GM12878 (cell line): ENCODE measurements at regions not wholly inside any gene's neighbourhood (a gene's known extent, or its start where the extent isn't known, plus 50 kb on each side); places are given as distances from the start of the nearest gene placed in this dataset.

ENCODE experiments used
- ATAC-seq: fragments of 200-7000 bp; cut with Tn5 transposase; 3 replicates; pipeline ENCODE4 v1.9.1; 2020; ENCODE audit warnings: mild to moderate bottlenecking, moderate library complexity
- BruUV-seq: library from RNA; stranded (reverse); fragments of 400-500 nt; replicated peaks from 2 replicates; lab custom pipeline; 2021; lab: Mats Ljungman, UMichigan
- CTCF ChIA-PET: fragments of 300-600 bp; sonication (Branson Sonifier 250); formaldehyde crosslinking; extraction: SDS; loops from one replicate; lab custom pipeline; 2021; ENCODE audit warnings: inconsistent platforms; lab: Yijun Ruan, JAX
- POLR2A ChIA-PET: fragments of 350-600 bp; formaldehyde crosslinking; extraction: SDS; loops from one replicate; lab custom pipeline; 2021; ENCODE audit warnings: inconsistent platforms; lab: Charles Lee
- RAD21 ChIA-PET: fragments of 300-600 bp; sonication (Branson Sonifier 250); formaldehyde crosslinking; loops from one replicate; lab custom pipeline; 2023; ENCODE audit warnings: antibody characterized with exemption; ENCODE audit not compliant: unreplicated experiment; lab: Charles Lee
- SMC1A ChIA-PET: fragments of 300-600 bp; sonication (Branson Sonifier 250); formaldehyde crosslinking; loops from one replicate; lab custom pipeline; 2023; ENCODE audit not compliant: unreplicated experiment, uncharacterized antibody; lab: Charles Lee
- DNase-seq: peaks from one replicate; pipeline ENCODE4 v3.0.0-alpha.2; 2011; ENCODE audit warnings: low read depth, low spot score
- FAIRE-seq: peaks from 3 replicates; lab custom pipeline; 2011; peaks lifted over from hg19 to GRCh38; lab: Jason Lieb, UNC
- H2AFZ ChIP-seq: 2 replicates; pipeline ENCODE4 v1.6.0; 2011; ENCODE audit warnings: low read depth, low read length, control low read depth; ENCODE audit not compliant: control insufficient read depth
- H3K27ac ChIP-seq: 2 replicates; pipeline ENCODE4 v1.5.1; 2011; ENCODE audit warnings: control low read depth; ENCODE audit not compliant: control insufficient read depth, insufficient read depth
- H3K27me3 ChIP-seq, 2 experiments: replicated peaks in 1 of 2; 2 replicates each; pipeline versions ENCODE4 v1.6.0 to v1.6.1; 2011; ENCODE audit warnings: low read length in 1 of 2; ENCODE audit not compliant: control insufficient read depth in 2 of 2, insufficient read depth in 2 of 2
- H3K36me3 ChIP-seq, 2 experiments: 2 replicates each; pipeline ENCODE4 v1.5.1; 2011; ENCODE audit warnings: low read length in 1 of 2; ENCODE audit not compliant: control insufficient read depth in 2 of 2, insufficient read depth in 2 of 2
- H3K4me1 ChIP-seq: 2 replicates; pipeline ENCODE4 v1.6.1; 2011; ENCODE audit warnings: mild to moderate bottlenecking, low read length, moderate library complexity, mixed read lengths; ENCODE audit not compliant: control insufficient read depth, insufficient read depth
- H3K4me2 ChIP-seq: 2 replicates; pipeline ENCODE4 v1.6.0; 2011; ENCODE audit warnings: control low read depth; ENCODE audit not compliant: control insufficient read depth, insufficient read depth
- H3K4me3 ChIP-seq: fragments of 200-600 bp; sonication (generic); 2 replicates; pipeline ENCODE4 v1.5.1; 2016
- H3K79me2 ChIP-seq: 2 replicates; pipeline ENCODE4 v1.6.0; 2011; ENCODE audit warnings: low read length; ENCODE audit not compliant: control insufficient read depth, insufficient read depth
- H3K9ac ChIP-seq: 2 replicates; pipeline ENCODE4 v1.8.0; 2011; ENCODE audit warnings: low read length, control low read depth, mixed read lengths; ENCODE audit not compliant: control insufficient read depth, insufficient read depth
- H3K9me3 ChIP-seq: replicated peaks from 3 replicates; pipeline ENCODE4 v1.5.1; 2011; ENCODE audit warnings: mild to moderate bottlenecking, low read length; ENCODE audit not compliant: control insufficient read depth, insufficient read depth
- H4K20me1 ChIP-seq: 2 replicates; pipeline ENCODE4 v1.6.0; 2011; ENCODE audit not compliant: control insufficient read depth, insufficient read depth
- CHD1 ChIP-seq: IDR thresholded peaks from 2 replicates; pipeline ENCODE4 v1.6.1; 2012; ENCODE audit warnings: low read depth, low read length, improper control_type of control experiment
- GABPA ChIP-seq: IDR thresholded peaks from 2 replicates; pipeline ENCODE4 v1.6.1; 2014; ENCODE audit warnings: antibody characterized with exemption, low read depth, mild to moderate bottlenecking, inconsistent platforms
- JUND ChIP-seq: IDR thresholded peaks from 2 replicates; pipeline ENCODE4 v1.6.1; 2012; ENCODE audit warnings: low read depth, mild to moderate bottlenecking, low read length, improper control_type of control experiment, moderate library complexity
- KAT2A ChIP-seq: conservative IDR thresholded peaks from 2 replicates; pipeline ENCODE4 v1.6.1; 2011; ENCODE audit warnings: low read depth, low read length; ENCODE audit not compliant: control insufficient read depth
- MEF2A ChIP-seq: IDR thresholded peaks from 2 replicates; pipeline ENCODE4 v1.6.1; 2011; ENCODE audit warnings: low read depth, mild to moderate bottlenecking, low read length, moderate library complexity; ENCODE audit not compliant: insufficient read depth
- NFYB ChIP-seq: IDR thresholded peaks from 2 replicates; pipeline ENCODE4 v1.6.1; 2011; ENCODE audit warnings: low read depth, mild to moderate bottlenecking, low read length, improper control_type of control experiment, moderate library complexity; ENCODE audit not compliant: insufficient read depth
- NR2C1 ChIP-seq: fragments of 450-650 bp; IDR thresholded peaks from 2 replicates; pipeline ENCODE4 v1.6.1; 2017; ENCODE audit warnings: antibody characterized with exemption, mild to moderate bottlenecking, moderate library complexity
- RB1 ChIP-seq: fragments of 450-650 bp; formaldehyde crosslinking; IDR thresholded peaks from 2 replicates; pipeline ENCODE4 v1.6.1; 2017; ENCODE audit warnings: mild to moderate bottlenecking, borderline replicate concordance
- SMARCA5 ChIP-seq: fragments of 450-650 bp; IDR thresholded peaks from 2 replicates; pipeline ENCODE4 v1.6.1; 2017; ENCODE audit warnings: mild to moderate bottlenecking
- SRF ChIP-seq, 2 experiments: IDR thresholded peaks; 2 replicates each; pipeline ENCODE4 v1.6.1; 2011; ENCODE audit warnings: low read depth in 2 of 2, low read length in 2 of 2, mild to moderate bottlenecking in 1 of 2, moderate library complexity in 1 of 2
- TARDBP ChIP-seq: IDR thresholded peaks from 2 replicates; pipeline ENCODE4 v1.6.1; 2016; ENCODE audit warnings: borderline replicate concordance
- WGBS: methylation state at CpG from one replicate; pipeline ENCODE4 v1.1.6; 2016; ENCODE audit warnings: low lambda C conversion rate; ENCODE audit not compliant: insufficient replicate concordance, insufficient coverage; ENCODE audit errors: missing lambda C conversion rate; 5-methylcytosine and 5-hydroxymethylcytosine counted together
- in situ Hi-C: fragments of 300-500 bp; cut with MboI; formaldehyde crosslinking; loops from 9 replicates; pipeline ENCODE4 v1.14.3; 2018; ENCODE audit warnings: mixed read lengths
- intact Hi-C: fragments of 100-400 bp; cut with micrococcal nuclease; formaldehyde crosslinking; loops from one replicate; pipeline ENCODE4 v1.14.2; 2022; ENCODE audit not compliant: unreplicated experiment
- TF ChIP-seq, protein P1 (sequence below): fragments of 450-650 bp; IDR thresholded peaks from 2 replicates; pipeline ENCODE4 v1.6.1; 2016; ENCODE audit warnings: mild to moderate bottlenecking
- TF ChIP-seq, protein P2 (sequence below): fragments of 150-350 bp; IDR thresholded peaks from 2 replicates; pipeline ENCODE4 v1.6.1; 2016; ENCODE audit warnings: low read depth, low read length
- TF ChIP-seq, protein P3 (sequence below): IDR thresholded peaks from 2 replicates; pipeline ENCODE4 v1.6.1; 2012; ENCODE audit warnings: low read depth, low read length, improper control_type of control experiment
- TF ChIP-seq, protein P4 (sequence below): IDR thresholded peaks from 2 replicates; pipeline ENCODE4 v1.6.1; 2012; ENCODE audit warnings: mild to moderate bottlenecking, low read depth, low read length

DNA sequence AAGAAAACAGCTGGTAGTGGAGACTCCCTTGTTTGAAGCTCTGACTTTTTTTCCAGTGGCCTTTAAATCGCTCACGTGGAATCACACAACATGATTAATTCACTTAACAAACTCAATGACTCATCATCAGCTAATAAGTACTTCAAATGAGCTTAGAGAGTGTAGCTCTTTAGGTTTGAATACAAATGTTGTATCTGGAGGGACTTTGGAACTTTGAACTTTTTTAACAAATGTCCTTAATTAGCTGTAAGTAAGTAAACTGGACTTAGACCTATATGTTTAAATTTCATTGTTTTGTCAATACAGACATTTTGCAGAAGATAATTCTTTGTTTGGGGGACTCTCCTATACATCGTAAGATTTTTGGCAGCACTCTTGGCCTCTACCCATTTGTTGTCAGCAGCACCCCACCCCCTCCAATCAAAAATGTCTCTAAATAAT is 581.1 kb downstream of the SPRY1 start:
- no peak for TF ChIP-seq JUND
- TF ChIP-seq SMARCA5, result no peak
- no peak for TF ChIP-seq GABPA
- no peak for TF ChIP-seq MEF2A
- TF ChIP-seq, protein P1, sequence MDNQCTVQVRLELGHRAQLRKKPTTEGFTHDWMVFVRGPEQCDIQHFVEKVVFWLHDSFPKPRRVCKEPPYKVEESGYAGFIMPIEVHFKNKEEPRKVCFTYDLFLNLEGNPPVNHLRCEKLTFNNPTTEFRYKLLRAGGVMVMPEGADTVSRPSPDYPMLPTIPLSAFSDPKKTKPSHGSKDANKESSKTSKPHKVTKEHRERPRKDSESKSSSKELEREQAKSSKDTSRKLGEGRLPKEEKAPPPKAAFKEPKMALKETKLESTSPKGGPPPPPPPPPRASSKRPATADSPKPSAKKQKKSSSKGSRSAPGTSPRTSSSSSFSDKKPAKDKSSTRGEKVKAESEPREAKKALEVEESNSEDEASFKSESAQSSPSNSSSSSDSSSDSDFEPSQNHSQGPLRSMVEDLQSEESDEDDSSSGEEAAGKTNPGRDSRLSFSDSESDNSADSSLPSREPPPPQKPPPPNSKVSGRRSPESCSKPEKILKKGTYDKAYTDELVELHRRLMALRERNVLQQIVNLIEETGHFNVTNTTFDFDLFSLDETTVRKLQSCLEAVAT, result no peak
- TF ChIP-seq, protein P2, sequence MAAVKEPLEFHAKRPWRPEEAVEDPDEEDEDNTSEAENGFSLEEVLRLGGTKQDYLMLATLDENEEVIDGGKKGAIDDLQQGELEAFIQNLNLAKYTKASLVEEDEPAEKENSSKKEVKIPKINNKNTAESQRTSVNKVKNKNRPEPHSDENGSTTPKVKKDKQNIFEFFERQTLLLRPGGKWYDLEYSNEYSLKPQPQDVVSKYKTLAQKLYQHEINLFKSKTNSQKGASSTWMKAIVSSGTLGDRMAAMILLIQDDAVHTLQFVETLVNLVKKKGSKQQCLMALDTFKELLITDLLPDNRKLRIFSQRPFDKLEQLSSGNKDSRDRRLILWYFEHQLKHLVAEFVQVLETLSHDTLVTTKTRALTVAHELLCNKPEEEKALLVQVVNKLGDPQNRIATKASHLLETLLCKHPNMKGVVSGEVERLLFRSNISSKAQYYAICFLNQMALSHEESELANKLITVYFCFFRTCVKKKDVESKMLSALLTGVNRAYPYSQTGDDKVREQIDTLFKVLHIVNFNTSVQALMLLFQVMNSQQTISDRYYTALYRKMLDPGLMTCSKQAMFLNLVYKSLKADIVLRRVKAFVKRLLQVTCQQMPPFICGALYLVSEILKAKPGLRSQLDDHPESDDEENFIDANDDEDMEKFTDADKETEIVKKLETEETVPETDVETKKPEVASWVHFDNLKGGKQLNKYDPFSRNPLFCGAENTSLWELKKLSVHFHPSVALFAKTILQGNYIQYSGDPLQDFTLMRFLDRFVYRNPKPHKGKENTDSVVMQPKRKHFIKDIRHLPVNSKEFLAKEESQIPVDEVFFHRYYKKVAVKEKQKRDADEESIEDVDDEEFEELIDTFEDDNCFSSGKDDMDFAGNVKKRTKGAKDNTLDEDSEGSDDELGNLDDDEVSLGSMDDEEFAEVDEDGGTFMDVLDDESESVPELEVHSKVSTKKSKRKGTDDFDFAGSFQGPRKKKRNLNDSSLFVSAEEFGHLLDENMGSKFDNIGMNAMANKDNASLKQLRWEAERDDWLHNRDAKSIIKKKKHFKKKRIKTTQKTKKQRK, result no peak
- TF ChIP-seq, protein P3, sequence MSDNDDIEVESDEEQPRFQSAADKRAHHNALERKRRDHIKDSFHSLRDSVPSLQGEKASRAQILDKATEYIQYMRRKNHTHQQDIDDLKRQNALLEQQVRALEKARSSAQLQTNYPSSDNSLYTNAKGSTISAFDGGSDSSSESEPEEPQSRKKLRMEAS, result no peak
- TF ChIP-seq RB1, result no peak
- TF ChIP-seq NR2C1, result no peak
- TF ChIP-seq CHD1, result no peak
- no peak for TF ChIP-seq SRF (IDR thresholded peaks at IDR 0.05; ENCODE audit: low read depth in 2 of 2, low read length in 2 of 2)
- TF ChIP-seq, protein P4, sequence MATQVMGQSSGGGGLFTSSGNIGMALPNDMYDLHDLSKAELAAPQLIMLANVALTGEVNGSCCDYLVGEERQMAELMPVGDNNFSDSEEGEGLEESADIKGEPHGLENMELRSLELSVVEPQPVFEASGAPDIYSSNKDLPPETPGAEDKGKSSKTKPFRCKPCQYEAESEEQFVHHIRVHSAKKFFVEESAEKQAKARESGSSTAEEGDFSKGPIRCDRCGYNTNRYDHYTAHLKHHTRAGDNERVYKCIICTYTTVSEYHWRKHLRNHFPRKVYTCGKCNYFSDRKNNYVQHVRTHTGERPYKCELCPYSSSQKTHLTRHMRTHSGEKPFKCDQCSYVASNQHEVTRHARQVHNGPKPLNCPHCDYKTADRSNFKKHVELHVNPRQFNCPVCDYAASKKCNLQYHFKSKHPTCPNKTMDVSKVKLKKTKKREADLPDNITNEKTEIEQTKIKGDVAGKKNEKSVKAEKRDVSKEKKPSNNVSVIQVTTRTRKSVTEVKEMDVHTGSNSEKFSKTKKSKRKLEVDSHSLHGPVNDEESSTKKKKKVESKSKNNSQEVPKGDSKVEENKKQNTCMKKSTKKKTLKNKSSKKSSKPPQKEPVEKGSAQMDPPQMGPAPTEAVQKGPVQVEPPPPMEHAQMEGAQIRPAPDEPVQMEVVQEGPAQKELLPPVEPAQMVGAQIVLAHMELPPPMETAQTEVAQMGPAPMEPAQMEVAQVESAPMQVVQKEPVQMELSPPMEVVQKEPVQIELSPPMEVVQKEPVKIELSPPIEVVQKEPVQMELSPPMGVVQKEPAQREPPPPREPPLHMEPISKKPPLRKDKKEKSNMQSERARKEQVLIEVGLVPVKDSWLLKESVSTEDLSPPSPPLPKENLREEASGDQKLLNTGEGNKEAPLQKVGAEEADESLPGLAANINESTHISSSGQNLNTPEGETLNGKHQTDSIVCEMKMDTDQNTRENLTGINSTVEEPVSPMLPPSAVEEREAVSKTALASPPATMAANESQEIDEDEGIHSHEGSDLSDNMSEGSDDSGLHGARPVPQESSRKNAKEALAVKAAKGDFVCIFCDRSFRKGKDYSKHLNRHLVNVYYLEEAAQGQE, result no peak
- no peak for TF ChIP-seq NFYB
- no peak for TF ChIP-seq TARDBP
- no peak for TF ChIP-seq KAT2A
- ChIA-PET POLR2A (no interaction called here), RAD21 (interaction anchor here (0.6 kb wide), 1 partner anchor 1373 kb away, joined by 5 read pairs; no protein-coding TSS in a partner anchor), SMC1A (no interaction called here), CTCF (interaction anchor here (1.1 kb wide), 1 partner anchor 205 kb away, joined by 3 read pairs; no protein-coding TSS in a partner anchor)
- H3K4me1 ChIP-seq, result no peaks in the 10 kb centered on the region
- no peak overlapping the region for H3K4me3 ChIP-seq
- H4K20me1 ChIP-seq, result no peaks in the 10 kb centered on the region
- DNase-seq, result no peak
- H3K79me2 ChIP-seq, result no peaks in the 10 kb centered on the region
- no peaks in the 10 kb centered on the region for H3K9me3 ChIP-seq
- intact Hi-C loops, result no loop called here
- H3K36me3 ChIP-seq, result no peaks in the 10 kb centered on the region
- H3K9ac ChIP-seq, result no peak overlapping the region
- H2AFZ ChIP-seq, result no peak overlapping the region
- no peak for ATAC-seq
- 56% methylated on average over 3 of the region's 3 CpGs for WGBS
- H3K4me2 ChIP-seq, result no peak overlapping the region
- H3K27me3 ChIP-seq, result no peaks in the 10 kb centered on the region
- in situ Hi-C loops, result no loop called here
- no peak overlapping the region for H3K27ac ChIP-seq
- FAIRE-seq, result no peak
- no TSS peak for BruUV-seq
